ENCODE measurements at regions not wholly inside any gene's neighbourhood (a gene's known extent, or its start where the extent isn't known, plus 50 kb on each side); places are given as distances from the start of the nearest gene placed in this dataset.

- H3F3A ChIP-seq (ENCODE audit: low read length, unreplicated experiment): no peaks in the 10 kb centered on the region
- H3K36me3 ChIP-seq (ENCODE audit: low read depth, low read length): no peaks in the 10 kb centered on the region
- H3K9ac ChIP-seq (ENCODE audit: low read length): no peak overlapping the region
- H3K27ac ChIP-seq (ENCODE audit: low read length): no peak overlapping the region
- H4K20me1 ChIP-seq (ENCODE audit: low read length): no peaks in the 10 kb centered on the region
- TF ChIP-seq CTCF (conservative IDR thresholded peaks at IDR 0.05; ENCODE audit: low read depth, low read length) (no peak), EZH2 (IDR thresholded peaks at IDR 0.05; ENCODE audit: low read length, unreplicated experiment) (no peak), EZH2phosphoT487 (IDR thresholded peaks at IDR 0.05; ENCODE audit: borderline replicate concordance, low read length) (no peak)
- intact Hi-C loops (cut with micrococcal nuclease): no loop called here
- no peak overlapping the region for H3K4me2 ChIP-seq (ENCODE audit: low read length)
- no TSS peak for BruUV-seq (replicated peaks)
- H3K9me3 ChIP-seq (ENCODE audit: low read length): no peaks in the 10 kb centered on the region
- no peak overlapping the region for H2AFZ ChIP-seq (ENCODE audit: low read length)
- ChIA-PET POLR2A (ENCODE audit: unreplicated experiment) (no interaction called here), CTCF (no interaction called here)
- H3K4me1 ChIP-seq (ENCODE audit: insufficient read depth, low read length): no peaks in the 10 kb centered on the region
- H3K27me3 ChIP-seq (ENCODE audit: low read length): no peaks in the 10 kb centered on the region
- H3K79me2 ChIP-seq (ENCODE audit: low read length): no peaks in the 10 kb centered on the region
- ATAC-seq (no peak), DNase-seq (no peak)
- no peak overlapping the region for H3K4me3 ChIP-seq (ENCODE audit: low read length)
- H3K9me2 ChIP-seq (replicated peaks; ENCODE audit: low read length): no peaks in the 10 kb centered on the region
These were observed 111.6 kb downstream of the MAGEE2 start for GRCh38 chrX:75673468-75673867.

DNA sequence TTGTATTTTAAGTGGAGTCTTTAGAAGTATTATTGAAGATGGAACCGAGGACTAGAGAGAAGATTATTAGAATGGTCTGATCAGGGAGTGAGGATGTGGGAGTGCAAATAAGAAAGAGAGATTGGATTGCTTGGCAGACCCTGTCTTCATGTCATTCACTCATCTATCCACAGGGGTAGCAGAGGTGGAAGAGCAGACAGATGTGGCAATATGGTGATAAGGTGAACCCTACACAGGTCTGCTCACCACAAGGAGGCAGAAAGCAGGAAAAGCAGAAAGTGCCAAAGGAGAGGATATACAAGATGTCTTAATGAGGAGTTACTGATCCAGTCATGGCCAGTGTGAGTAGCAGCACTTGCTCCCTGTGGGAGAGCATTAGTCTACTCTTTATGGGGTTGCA, 129.4 kb downstream of the MAGEE2 start:
- H4K20me1 ChIP-seq (ENCODE audit: low read length): no peaks in the 10 kb centered on the region
- POLR2A ChIA-PET (ENCODE audit: unreplicated experiment): no interaction called here
- H3K79me2 ChIP-seq (ENCODE audit: low read length): no peaks in the 10 kb centered on the region
- H2AFZ ChIP-seq (ENCODE audit: low read length): no peak overlapping the region
- no peaks in the 10 kb centered on the region for H3K4me1 ChIP-seq (ENCODE audit: insufficient read depth, low read length)
- intact Hi-C loops (cut with micrococcal nuclease): no loop called here
- no peak for DNase-seq
- H3K9me3 ChIP-seq (ENCODE audit: low read length): no peaks in the 10 kb centered on the region
- H3K4me3 ChIP-seq (ENCODE audit: low read length): no peak overlapping the region
- H3K27ac ChIP-seq (ENCODE audit: low read length): no peak overlapping the region
- ATAC-seq: no peak
- BruUV-seq (replicated peaks): no TSS peak
- no peaks in the 10 kb centered on the region for H3K36me3 ChIP-seq (ENCODE audit: low read depth, low read length)
- no peaks in the 10 kb centered on the region for H3F3A ChIP-seq (ENCODE audit: low read length, unreplicated experiment)
- H3K4me2 ChIP-seq (ENCODE audit: low read length): no peak overlapping the region
- CTCF ChIA-PET: no interaction called here
- H3K27me3 ChIP-seq (ENCODE audit: low read length): no peaks in the 10 kb centered on the region
- H3K9me2 ChIP-seq (replicated peaks; ENCODE audit: low read length): no peaks in the 10 kb centered on the region
- H3K9ac ChIP-seq (ENCODE audit: low read length): no peak overlapping the region
- TF ChIP-seq EZH2phosphoT487 (IDR thresholded peaks at IDR 0.05; ENCODE audit: borderline replicate concordance, low read length): no peak
- no peak for TF ChIP-seq CTCF (conservative IDR thresholded peaks at IDR 0.05; ENCODE audit: low read depth, low read length)
- TF ChIP-seq EZH2 (IDR thresholded peaks at IDR 0.05; ENCODE audit: low read length, unreplicated experiment): no peak

DNA sequence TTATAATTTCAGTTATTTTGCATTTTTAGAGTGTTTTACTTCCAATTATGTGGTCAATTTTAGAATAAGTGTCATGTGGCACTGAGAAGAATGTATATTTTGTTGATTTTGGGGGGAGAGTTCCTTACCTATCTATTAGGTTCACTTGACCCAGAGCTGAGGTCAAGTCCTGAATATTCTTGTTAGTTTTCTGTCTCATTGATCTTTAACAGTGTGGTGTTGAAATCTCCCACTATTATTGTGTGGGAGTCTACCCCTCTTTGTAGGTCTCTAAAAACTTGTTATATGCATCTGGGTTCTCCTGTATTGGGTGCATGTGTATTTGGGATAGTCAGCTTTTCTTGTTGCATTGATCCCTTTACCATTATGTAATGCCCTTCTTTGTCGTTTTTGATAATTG, 127.0 kb upstream of the ZDHHC15 start:
- ChIA-PET CTCF (no interaction called here), POLR2A (ENCODE audit: unreplicated experiment) (interaction anchor here (0.7 kb wide), 1 partner anchor 74 kb away, joined by 9 read pairs; no protein-coding TSS in a partner anchor)
- BruUV-seq (replicated peaks): no TSS peak
- no peak overlapping the region for H2AFZ ChIP-seq (ENCODE audit: low read length)
- intact Hi-C loops (cut with micrococcal nuclease): no loop called here
- no peaks in the 10 kb centered on the region for H4K20me1 ChIP-seq (ENCODE audit: low read length)
- DNase-seq (no peak), ATAC-seq (no peak)
- H3K9me3 ChIP-seq (ENCODE audit: low read length): no peaks in the 10 kb centered on the region
- H3K27ac ChIP-seq (ENCODE audit: low read length): no peak overlapping the region
- H3K79me2 ChIP-seq (ENCODE audit: low read length): no peaks in the 10 kb centered on the region
- H3K9ac ChIP-seq (ENCODE audit: low read length): no peak overlapping the region
- no peak overlapping the region for H3K4me3 ChIP-seq (ENCODE audit: low read length)
- no peaks in the 10 kb centered on the region for H3K36me3 ChIP-seq (ENCODE audit: low read depth, low read length)
- no peaks in the 10 kb centered on the region for H3K27me3 ChIP-seq (ENCODE audit: low read length)
- TF ChIP-seq CTCF (conservative IDR thresholded peaks at IDR 0.05; ENCODE audit: low read depth, low read length) (no peak), EZH2phosphoT487 (IDR thresholded peaks at IDR 0.05; ENCODE audit: borderline replicate concordance, low read length) (no peak), EZH2 (IDR thresholded peaks at IDR 0.05; ENCODE audit: low read length, unreplicated experiment) (no peak)
- H3F3A ChIP-seq (ENCODE audit: low read length, unreplicated experiment): no peaks in the 10 kb centered on the region
- H3K9me2 ChIP-seq (replicated peaks; ENCODE audit: low read length): no peaks in the 10 kb centered on the region
- no peak overlapping the region for H3K4me2 ChIP-seq (ENCODE audit: low read length)
- no peaks in the 10 kb centered on the region for H3K4me1 ChIP-seq (ENCODE audit: insufficient read depth, low read length)

Data from PC-3 (cell line).